Motor neuron (in vitro differentiated cells): ENCODE measurements at regions not wholly inside any gene's neighbourhood (a gene's known extent, or its start where the extent isn't known, plus 50 kb on each side); places are given as distances from the start of the nearest gene placed in this dataset.
"Not testable (repeated sequence)": the region's sequence is repeated elsewhere in the genome, so short reads cannot be mapped to it uniquely, and the experiment has no call there.

ENCODE experiments used
- ATAC-seq, 8 experiments: fragments of 200-7000 bp; cut with Tn5 transposase; replicated peaks in 6 of 8; 2 replicates each; pipeline ENCODE4 v1.8.0; 2021; ENCODE audit warnings: mild to moderate bottlenecking in 8 of 8, moderate library complexity in 8 of 8
- H3K27ac ChIP-seq, 2 donors: fragments of 250-450 bp; sonication (Bioruptor Pico); 2 replicates each; pipeline ENCODE4 v1.9.0; 2021; ENCODE audit warnings: antibody characterized with exemption in 2 of 2, mild to moderate bottlenecking in 2 of 2, moderate library complexity in 1 of 2
- H3K4me1 ChIP-seq, 2 donors: fragments of 250-450 bp; sonication (Bioruptor Pico); replicated peaks in 1 of 2; 2 replicates each; pipeline ENCODE4 v1.6.1; 2021; ENCODE audit warnings: antibody characterized with exemption in 2 of 2, mild to moderate bottlenecking in 2 of 2, moderate library complexity in 1 of 2
- H3K4me3 ChIP-seq, 5 donors: fragments of 250-450 bp; sonication (Bioruptor Pico); 2 replicates each; pipeline ENCODE4 v1.9.0; 2021; ENCODE audit warnings: antibody characterized with exemption in 5 of 5, mild to moderate bottlenecking in 5 of 5, moderate library complexity in 4 of 5
- WGBS, 10 experiments: fragments of 450-650 bp; shearing (Covaris generic); methylation state at CpG; one replicate each; pipeline ENCODE4 v1.0.0; 2022; 5-methylcytosine and 5-hydroxymethylcytosine counted together
- in situ Hi-C, 9 experiments: fragments of 400-800 bp; cut with MboI; loops; one replicate each; pipeline ENCODE4 v1.15.0; 2021; ENCODE audit warnings: low sequenced_read_pairs in 9 of 9, low pct_unique_long_range_greater_than_20kb in 2 of 9; ENCODE audit not compliant: unreplicated experiment in 9 of 9

DNA sequence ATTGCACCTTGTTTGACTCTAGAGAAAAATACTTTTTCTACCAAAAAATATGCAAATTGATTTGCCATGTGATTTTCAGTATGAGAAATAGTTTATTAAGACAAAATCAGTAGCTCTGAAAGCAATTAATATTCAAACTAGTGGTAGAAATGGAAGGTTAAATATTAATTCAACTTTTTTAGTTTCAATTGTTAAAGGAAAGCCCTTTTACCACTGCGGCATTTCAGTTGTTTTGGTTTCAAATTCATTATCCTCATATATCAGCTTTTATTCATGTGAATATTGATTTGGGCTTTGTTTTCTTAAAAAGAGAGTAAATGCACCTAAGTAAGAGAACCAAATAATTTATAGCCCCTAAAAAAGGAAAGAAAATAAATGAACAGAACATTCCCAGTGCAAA lies 660.6 kb upstream of the CHD1 start:
- 27 to 100% (median 75%) methylated on average over 1 of the region's 1 CpG; no CpG with 5 or more reads in 1 of the 10 experiments for WGBS, 10 experiments
- H3K4me1 ChIP-seq = no peaks in the 10 kb centered on the region
- ATAC-seq = no peak
- H3K27ac ChIP-seq = no peak overlapping the region
- no peak overlapping the region for H3K4me3 ChIP-seq
- in situ Hi-C loops = no loop called here

DNA sequence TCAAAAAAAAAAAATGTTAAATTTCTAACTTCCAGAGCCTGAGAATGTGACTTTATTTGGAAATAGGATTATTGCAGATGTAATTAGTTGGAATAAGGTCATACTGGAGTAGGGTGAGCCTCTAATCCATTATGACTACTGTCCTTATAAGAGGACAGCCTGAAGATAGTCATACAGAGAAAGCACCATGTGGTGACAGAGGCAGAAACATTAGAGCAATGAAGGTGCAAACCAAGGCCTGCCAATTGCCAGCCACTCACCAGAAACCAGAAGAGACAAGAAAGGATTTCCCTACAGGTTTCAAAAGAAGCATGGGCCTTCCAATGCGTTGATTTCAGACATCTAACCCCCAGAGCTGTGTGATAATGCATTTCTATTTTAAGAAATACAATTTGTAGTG lies 659.2 kb upstream of the CHD1 start:
- WGBS, 10 experiments = 0 to 100% (median 0%) methylated on average over 1 of the region's 1 CpG; no CpG with 5 or more reads in 5 of the 10 experiments
- in situ Hi-C loops = no loop called here
- ATAC-seq = no peak

DNA sequence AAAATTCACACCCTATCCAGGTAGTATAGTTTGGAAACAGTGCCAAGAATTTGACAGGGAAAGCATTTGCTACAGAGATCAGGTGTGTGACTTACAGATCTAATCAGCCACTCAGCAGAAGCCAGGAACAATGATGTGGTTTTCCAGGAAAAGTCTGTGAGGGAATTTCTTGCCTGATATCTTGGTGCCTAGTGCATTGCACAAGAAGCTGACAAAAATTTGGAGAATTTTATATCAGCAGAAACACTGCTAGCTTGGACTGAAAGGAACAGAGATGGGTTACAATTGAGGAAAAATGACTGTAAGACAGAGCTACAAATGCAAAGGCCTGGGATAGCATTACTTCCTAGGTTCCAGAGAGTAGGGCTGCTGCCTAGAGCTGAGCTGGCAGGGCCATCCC lies 658.1 kb upstream of the CHD1 start:
- H3K4me3 ChIP-seq = no peak overlapping the region
- no peaks in the 10 kb centered on the region for H3K4me1 ChIP-seq
- H3K27ac ChIP-seq = no peak overlapping the region
- no peak for ATAC-seq
- in situ Hi-C loops = no loop called here

More for the DNA sequence above, 659.2 kb upstream of the CHD1 start:
- no peak overlapping the region for H3K4me3 ChIP-seq
- H3K4me1 ChIP-seq = no peaks in the 10 kb centered on the region
- no peak overlapping the region for H3K27ac ChIP-seq

DNA sequence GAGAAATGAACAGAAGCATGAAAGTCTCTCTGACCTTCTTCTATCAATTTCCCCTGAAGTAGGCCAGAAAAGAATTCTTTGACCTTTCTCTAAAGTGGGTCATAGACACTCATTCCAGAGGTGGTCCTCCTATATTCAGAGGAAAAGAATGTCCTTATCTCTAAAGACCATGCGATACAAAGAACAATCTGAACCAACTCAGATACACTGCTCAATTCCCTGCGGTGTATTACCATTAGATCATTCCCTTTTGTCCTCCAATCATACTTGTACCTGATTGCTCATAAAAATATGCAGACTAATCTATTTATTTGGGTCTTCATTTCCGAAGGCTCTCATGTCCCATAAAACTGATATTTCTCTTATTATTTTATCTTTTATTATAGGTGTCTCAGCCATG lies 652.4 kb upstream of the CHD1 start:
- in situ Hi-C loops, H3K4me3 ChIP-seq, ATAC-seq, H3K27ac ChIP-seq, H3K4me1 ChIP-seq: not testable (repeated sequence)
- WGBS, 10 experiments = no CpG with 5 or more reads among the region's 3 CpGs

DNA sequence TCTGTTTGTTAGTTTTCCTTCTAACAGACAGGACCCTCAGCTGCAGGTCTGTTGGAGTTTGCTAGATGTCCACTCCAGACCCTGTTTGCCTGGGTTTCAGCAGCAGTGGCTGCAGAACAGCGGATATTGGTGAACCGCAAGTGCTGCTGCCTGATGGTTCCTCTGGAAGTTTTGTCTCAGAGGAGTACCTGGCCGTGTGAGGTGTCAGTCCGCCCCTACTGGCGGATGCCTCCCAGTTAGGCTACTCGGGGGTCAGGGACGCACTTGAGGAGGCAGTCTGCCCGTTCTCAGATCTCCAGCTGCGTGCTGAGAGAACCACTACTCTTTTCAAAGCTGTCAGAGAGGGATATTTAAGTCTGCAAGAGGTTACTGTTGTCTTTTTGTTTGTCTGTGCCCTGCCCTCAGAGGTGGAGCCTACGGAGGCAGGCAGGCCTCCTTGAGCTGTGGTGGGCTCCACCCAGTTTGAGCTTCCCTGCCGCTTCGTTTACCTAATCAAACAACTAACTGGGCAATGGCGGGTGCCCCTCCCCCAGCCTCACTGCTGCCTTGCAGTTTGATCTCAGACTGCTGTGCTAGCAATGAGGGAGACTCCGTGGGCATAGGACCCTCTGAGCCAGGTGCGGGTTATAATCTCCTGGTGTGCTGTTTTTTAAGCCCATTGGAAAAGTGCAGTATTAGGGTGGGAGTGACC lies 634.3 kb upstream of the CHD1 start:
- 19 to 94% (median 20%) methylated on average over 1 to 5 of the region's 15 CpGs; no CpG with 5 or more reads in 5 of the 10 experiments for WGBS, 10 experiments
- in situ Hi-C loops, H3K4me1 ChIP-seq, H3K4me3 ChIP-seq, H3K27ac ChIP-seq, ATAC-seq: not testable (repeated sequence)

DNA sequence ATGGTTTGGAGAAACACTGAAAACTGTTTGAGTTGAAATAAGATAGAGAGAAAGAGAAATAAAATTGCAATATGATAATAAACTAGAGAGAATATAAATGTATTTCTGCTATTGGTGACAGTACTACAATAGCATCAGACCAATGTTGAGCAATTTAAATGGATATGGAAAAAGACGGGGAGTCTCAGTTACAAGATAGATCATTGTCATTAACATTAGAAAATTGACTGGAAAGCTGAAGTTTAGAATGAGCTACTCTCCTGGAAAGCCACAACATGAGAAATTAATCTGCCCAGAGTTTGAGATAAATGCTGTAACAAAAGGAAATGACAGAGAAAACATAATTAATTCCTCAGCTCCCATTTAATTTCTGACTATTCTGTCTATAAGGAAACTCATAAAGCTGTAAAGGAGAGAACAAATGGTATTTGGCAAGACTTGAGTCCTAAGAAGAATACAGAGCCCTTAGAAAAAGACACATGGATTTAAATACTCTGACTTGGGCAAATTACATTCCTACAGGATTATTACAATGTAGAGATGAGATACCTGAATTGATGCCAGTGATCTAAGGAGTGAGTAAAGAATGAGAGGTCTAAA lies 624.5 kb upstream of the CHD1 start:
- in situ Hi-C loops = no loop called here
- no peak overlapping the region for H3K27ac ChIP-seq
- 0 to 58% (median 21%) methylated on average over 1 of the region's 1 CpG for WGBS, 10 experiments
- no peak overlapping the region for H3K4me3 ChIP-seq
- peaks cover 0 to 8% of the 10 kb centered on the region in 2 donors for H3K4me1 ChIP-seq
- ATAC-seq = peak in 5 of 8 experiments; percentile 46 to 92 (median 61)

DNA sequence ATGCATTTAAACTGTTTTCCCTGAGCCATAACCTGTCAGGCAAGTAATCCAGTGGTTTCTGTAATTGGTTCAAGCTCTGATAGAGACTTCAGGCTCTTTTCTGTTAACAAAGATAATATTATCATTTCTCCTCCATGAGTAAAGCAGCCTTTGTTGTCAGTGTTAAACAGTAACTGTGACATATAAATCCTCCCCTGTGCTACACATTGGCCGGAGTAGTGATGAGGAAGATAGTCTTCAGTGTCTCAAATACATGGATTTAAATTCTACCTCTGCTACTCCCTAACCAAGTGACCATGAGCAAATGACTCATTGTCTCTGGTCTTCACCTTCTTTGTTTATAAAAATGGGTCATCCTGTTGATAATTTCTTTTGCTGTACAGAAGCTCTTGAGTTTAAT lies 615.5 kb upstream of the CHD1 start:
- no peaks in the 10 kb centered on the region for H3K4me1 ChIP-seq
- in situ Hi-C loops = no loop called here
- WGBS, 10 experiments = 0 to 73% (median 17%) methylated on average over 1 of the region's 1 CpG; no CpG with 5 or more reads in 5 of the 10 experiments
- no peak for ATAC-seq
- H3K27ac ChIP-seq = no peak overlapping the region
- H3K4me3 ChIP-seq = no peak overlapping the region

DNA sequence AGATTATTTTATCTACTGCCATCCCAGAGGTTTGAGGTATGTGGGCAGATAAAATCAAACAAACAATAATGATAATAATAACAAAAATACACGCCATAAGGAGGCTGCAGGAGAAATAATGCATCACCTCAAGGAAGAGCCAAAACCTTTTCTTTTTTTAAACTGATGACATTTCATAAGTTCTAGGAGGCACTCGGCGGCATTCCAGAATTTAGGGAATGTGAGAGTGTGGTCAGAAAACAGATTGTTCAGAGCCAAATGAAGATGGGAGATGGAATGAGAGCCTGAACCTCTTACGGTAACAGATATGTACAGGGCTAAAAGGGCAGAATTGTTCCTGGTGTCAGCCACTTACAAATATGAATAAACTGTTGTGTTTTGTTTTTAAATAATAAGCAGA lies 615.0 kb upstream of the CHD1 start:
- in situ Hi-C loops = no loop called here
- ATAC-seq = no peak
- Histone ChIP-seq H3K4me1 (no peaks in the 10 kb centered on the region), H3K27ac (no peak overlapping the region), H3K4me3 (no peak overlapping the region)
- 13 to 100% (median 83%) methylated on average over 1 to 4 of the region's 4 CpGs; no CpG with 5 or more reads in 1 of the 10 experiments for WGBS, 10 experiments

DNA sequence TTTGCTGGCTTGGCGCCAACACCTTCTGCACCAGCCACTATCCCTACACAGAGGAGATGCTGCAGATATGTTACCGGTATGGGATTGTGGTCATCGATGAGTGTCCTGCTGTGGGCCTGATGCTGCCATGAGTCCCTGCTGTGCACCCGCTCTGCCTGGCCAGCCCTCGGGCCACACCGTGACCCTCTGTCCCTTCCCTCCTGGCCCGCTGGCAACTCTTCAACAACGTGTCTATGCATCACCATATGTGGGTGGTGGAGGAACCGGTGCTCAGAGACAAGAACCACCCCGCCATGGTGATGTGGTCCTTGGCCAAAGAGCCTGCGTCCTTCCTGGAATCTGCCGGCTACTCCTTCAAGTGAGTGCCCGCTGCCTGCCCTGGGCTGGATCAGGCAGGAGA lies 605.4 kb upstream of the CHD1 start:
- H3K4me3 ChIP-seq, in situ Hi-C loops, ATAC-seq, H3K27ac ChIP-seq, H3K4me1 ChIP-seq: not testable (repeated sequence)
- no CpG with 5 or more reads among the region's 13 CpGs for WGBS, 10 experiments

DNA sequence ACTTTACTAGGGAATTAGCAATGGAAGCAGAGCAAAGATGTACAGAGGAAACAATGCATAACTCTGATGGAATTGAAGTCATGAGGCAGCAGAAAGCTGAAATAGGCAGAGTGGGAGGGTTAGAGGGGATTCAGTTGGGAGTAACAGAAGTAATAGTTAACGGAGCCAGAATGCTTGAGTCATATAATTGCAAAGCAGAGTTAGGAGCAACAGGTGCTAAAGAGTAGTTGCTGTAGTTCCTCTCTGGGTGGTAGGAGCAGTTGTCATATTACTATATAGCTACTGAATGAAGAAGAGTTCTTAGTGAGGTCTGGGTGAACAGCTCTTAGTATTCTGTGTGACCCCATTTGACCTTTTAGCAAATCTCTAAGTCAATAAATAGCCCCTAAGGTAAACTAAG lies 592.9 kb upstream of the CHD1 start:
- H3K27ac ChIP-seq, in situ Hi-C loops, H3K4me1 ChIP-seq, H3K4me3 ChIP-seq, ATAC-seq: not testable (repeated sequence)
- no CpG with 5 or more reads among the region's 1 CpG for WGBS, 10 experiments

DNA sequence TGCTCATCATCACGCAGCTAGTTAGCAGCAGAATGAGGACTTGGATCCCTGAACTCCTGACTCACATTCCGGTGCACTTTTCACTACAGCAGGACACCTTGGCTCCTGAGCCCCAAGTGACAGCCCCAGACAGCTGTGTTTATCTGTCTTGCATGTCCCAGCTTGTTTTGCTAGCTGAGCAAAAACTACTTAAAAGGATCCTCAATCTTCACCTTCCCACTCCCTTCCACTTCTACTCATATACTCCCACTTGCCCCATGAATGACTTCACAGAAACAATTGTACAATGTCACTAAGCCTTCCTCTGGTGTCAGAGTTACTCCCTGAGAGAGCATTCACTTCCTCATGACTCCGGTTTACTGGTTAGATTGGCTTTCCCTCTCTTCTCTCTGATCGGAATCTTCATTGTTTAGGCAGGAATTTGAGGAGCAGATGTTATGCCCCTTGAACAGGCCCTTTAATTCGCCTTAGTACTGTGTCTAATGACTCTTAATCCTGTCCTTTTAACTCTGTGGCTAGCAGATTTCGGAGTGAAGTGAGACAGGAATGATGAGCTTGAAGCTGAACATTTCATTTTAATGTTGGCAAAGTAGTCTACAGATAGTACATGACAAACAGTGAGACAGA lies 587.2 kb upstream of the CHD1 start:
- H3K4me1 ChIP-seq, H3K27ac ChIP-seq, in situ Hi-C loops, ATAC-seq, H3K4me3 ChIP-seq: not testable (repeated sequence)
- WGBS, 10 experiments = 88 to 100% methylated on average over 1 to 2 of the region's 6 CpGs; no CpG with 5 or more reads in 8 of the 10 experiments

DNA sequence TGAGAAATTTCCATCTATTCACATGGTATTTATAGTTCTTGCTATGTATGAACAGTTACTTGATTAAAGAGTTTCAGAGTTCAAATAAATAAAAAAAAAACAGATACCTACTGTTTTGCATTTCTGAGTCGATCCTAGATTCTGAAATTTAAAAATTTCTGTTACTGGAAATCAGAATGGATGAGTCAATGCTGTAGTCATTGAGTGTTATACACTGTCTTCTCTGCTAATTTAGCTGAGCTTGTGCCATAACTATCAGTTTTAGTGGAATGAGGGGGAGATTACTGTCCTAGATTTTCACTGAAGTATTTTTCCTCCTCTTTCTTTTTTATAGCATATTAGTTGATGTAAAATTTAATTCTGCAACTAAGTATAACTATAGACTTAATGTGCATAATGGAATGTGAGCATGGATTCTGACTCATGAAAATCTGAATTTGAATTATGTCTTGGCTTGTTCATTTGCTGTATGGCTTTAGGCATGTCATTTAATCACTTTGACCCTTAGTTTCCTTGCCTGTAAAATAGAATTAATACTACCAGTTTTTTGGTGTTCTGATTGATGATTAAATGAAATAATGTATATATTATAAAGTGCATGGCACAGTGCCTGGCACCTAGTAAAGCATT lies 581.5 kb upstream of the CHD1 start:
- in situ Hi-C loops, ATAC-seq, H3K4me3 ChIP-seq, H3K4me1 ChIP-seq, H3K27ac ChIP-seq: not testable (repeated sequence)
- 0 to 67% (median 33%) methylated on average over 1 of the region's 1 CpG; no CpG with 5 or more reads in 1 of the 10 experiments for WGBS, 10 experiments

DNA sequence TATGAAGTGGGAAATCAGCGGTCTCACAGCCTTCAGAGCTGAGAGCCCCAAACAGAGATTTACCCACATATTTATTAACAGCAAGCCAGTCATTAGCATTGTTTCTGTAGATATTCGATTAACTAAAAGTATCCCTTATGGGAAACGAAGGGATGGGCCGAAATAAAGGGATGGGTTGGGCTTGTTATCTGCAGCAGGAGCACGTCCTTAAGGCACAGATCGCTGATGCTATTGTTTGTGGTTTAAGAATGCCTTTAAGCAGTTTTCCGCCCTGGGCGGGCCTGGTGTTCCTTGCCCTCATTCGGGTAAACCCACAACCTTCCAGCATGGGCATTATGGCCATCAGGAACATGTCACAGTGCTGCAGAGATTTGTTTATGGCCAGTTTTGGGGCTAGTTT lies 580.3 kb upstream of the CHD1 start:
- H3K27ac ChIP-seq, in situ Hi-C loops, H3K4me1 ChIP-seq, ATAC-seq, H3K4me3 ChIP-seq: not testable (repeated sequence)
- 10 to 100% (median 57%) methylated on average over 1 to 7 of the region's 9 CpGs; no CpG with 5 or more reads in 1 of the 10 experiments for WGBS, 10 experiments
